Liver (tissue), 8 donors: ENCODE measurements at regions not wholly inside any gene's neighbourhood (a gene's known extent, or its start where the extent isn't known, plus 50 kb on each side); places are given as distances from the start of the nearest gene placed in this dataset.

ENCODE experiments used
- DNase-seq: peaks from one replicate; pipeline ENCODE4 v3.0.0-alpha.2; 2017; ENCODE audit warnings: low spot score
- H3K27ac ChIP-seq, 2 donors: one replicate each; pipeline ENCODE4 v1.7.0; 2013; ENCODE audit warnings: inconsistent platforms in 2 of 2, low read length in 2 of 2, control low read depth in 1 of 2, low read depth in 1 of 2, mild to moderate bottlenecking in 1 of 2
- H3K27me3 ChIP-seq, 4 donors: one replicate each; pipeline versions ENCODE4 v1.6.1 to v1.7.0; 2013; ENCODE audit warnings: low read length in 3 of 4, inconsistent platforms in 1 of 4, mild to moderate bottlenecking in 1 of 4, moderate library complexity in 1 of 4; ENCODE audit not compliant: control insufficient read depth in 4 of 4, insufficient read depth in 4 of 4
- H3K36me3 ChIP-seq, 4 donors: one replicate each; pipeline versions ENCODE4 v1.6.1 to v1.7.0; 2013; ENCODE audit warnings: low read length in 3 of 4, mild to moderate bottlenecking in 3 of 4, low read depth in 1 of 4, moderate library complexity in 1 of 4; ENCODE audit not compliant: control insufficient read depth in 4 of 4, insufficient read depth in 3 of 4
- H3K4me1 ChIP-seq, 4 donors: one replicate each; pipeline versions ENCODE4 v1.6.1 to v1.7.0; 2013; ENCODE audit warnings: low read length in 3 of 4, mild to moderate bottlenecking in 3 of 4, moderate library complexity in 1 of 4; ENCODE audit not compliant: control insufficient read depth in 4 of 4, insufficient read depth in 4 of 4
- H3K4me3 ChIP-seq, 3 donors: one replicate each; pipeline versions ENCODE4 v1.6.1 to v1.7.0; 2013; ENCODE audit warnings: low read length in 3 of 3, control low read depth in 1 of 3, low read depth in 1 of 3, mild to moderate bottlenecking in 1 of 3
- H3K9ac ChIP-seq, 2 donors: one replicate each; pipeline ENCODE4 v1.7.0; 2013; ENCODE audit warnings: low read length in 2 of 2, mild to moderate bottlenecking in 2 of 2, moderate library complexity in 2 of 2, control low read depth in 1 of 2, low read depth in 1 of 2
- H3K9me3 ChIP-seq, 4 donors: one replicate each; pipeline versions ENCODE4 v1.6.1 to v1.7.0; 2013; ENCODE audit warnings: low read length in 3 of 4; ENCODE audit not compliant: control insufficient read depth in 4 of 4
- FOXA1 ChIP-seq: IDR thresholded peaks from 2 replicates; pipeline ENCODE4 v1.6.1; 2016; ENCODE audit warnings: antibody characterized with exemption
- GABPA ChIP-seq, 2 donors: IDR thresholded peaks in 1 of 2; conservative IDR thresholded peaks in 1 of 2; 2 replicates each; pipeline ENCODE4 v1.6.1; 2016; ENCODE audit warnings: antibody characterized with exemption in 2 of 2, mild to moderate bottlenecking in 1 of 2, moderate library complexity in 1 of 2
- HNF4A ChIP-seq, 2 donors: conservative IDR thresholded peaks; 2 replicates each; pipeline ENCODE4 v1.6.1; 2016; ENCODE audit warnings: antibody characterized with exemption in 2 of 2, mild to moderate bottlenecking in 2 of 2
- HNF4G ChIP-seq: IDR thresholded peaks from 2 replicates; pipeline ENCODE4 v1.6.1; 2016; ENCODE audit warnings: antibody characterized with exemption
- MAX ChIP-seq: IDR thresholded peaks from 2 replicates; pipeline ENCODE4 v1.6.1; 2016; ENCODE audit warnings: antibody characterized with exemption
- RAD21 ChIP-seq, 2 donors: IDR thresholded peaks; 2 replicates each; pipeline ENCODE4 v1.6.1; 2016; ENCODE audit warnings: antibody characterized with exemption in 2 of 2, mild to moderate bottlenecking in 2 of 2
- REST ChIP-seq: IDR thresholded peaks from 2 replicates; pipeline ENCODE4 v1.6.1; 2016; ENCODE audit warnings: antibody characterized with exemption, mild to moderate bottlenecking
- RXRA ChIP-seq, 2 donors: IDR thresholded peaks; 2 replicates each; pipeline ENCODE4 v1.6.1; 2017 to 2018; ENCODE audit warnings: antibody characterized with exemption in 2 of 2, mild to moderate bottlenecking in 1 of 2
- SP1 ChIP-seq: IDR thresholded peaks from 2 replicates; pipeline ENCODE4 v1.6.1; 2018; ENCODE audit warnings: antibody characterized with exemption, mild to moderate bottlenecking
- TAF1 ChIP-seq: conservative IDR thresholded peaks from 2 replicates; pipeline ENCODE4 v1.6.1; 2016; ENCODE audit warnings: antibody characterized with exemption, mild to moderate bottlenecking
- YY1 ChIP-seq: IDR thresholded peaks from 2 replicates; pipeline ENCODE4 v1.6.1; 2016; ENCODE audit warnings: antibody characterized with exemption, mild to moderate bottlenecking
- WGBS: extraction: QIAGEN DNeasy Blood & Tissue Kit; methylation state at CpG from one replicate; pipeline ENCODE4 v1.1.7; 2013; 5-methylcytosine and 5-hydroxymethylcytosine counted together
- TF ChIP-seq, protein P1 (sequence below): fragments of 150-350 bp; IDR thresholded peaks from 2 replicates; pipeline ENCODE4 v1.5.1; 2017; ENCODE audit warnings: improper control_type of control experiment, low read depth, low read length; ENCODE audit not compliant: missing input control
- TF ChIP-seq, protein P2 (sequence below): IDR thresholded peaks from 2 replicates; pipeline ENCODE4 v1.6.1; 2016; ENCODE audit warnings: antibody characterized with exemption
- TF ChIP-seq, protein P3 (sequence below): IDR thresholded peaks from 2 replicates; pipeline ENCODE4 v1.6.1; 2016; ENCODE audit warnings: antibody characterized with exemption
- donor health status: healthy.
- donor health status: healthy.
- donor health status: healthy.
- donor health status: healthy.
- donor health status: healthy.

DNA sequence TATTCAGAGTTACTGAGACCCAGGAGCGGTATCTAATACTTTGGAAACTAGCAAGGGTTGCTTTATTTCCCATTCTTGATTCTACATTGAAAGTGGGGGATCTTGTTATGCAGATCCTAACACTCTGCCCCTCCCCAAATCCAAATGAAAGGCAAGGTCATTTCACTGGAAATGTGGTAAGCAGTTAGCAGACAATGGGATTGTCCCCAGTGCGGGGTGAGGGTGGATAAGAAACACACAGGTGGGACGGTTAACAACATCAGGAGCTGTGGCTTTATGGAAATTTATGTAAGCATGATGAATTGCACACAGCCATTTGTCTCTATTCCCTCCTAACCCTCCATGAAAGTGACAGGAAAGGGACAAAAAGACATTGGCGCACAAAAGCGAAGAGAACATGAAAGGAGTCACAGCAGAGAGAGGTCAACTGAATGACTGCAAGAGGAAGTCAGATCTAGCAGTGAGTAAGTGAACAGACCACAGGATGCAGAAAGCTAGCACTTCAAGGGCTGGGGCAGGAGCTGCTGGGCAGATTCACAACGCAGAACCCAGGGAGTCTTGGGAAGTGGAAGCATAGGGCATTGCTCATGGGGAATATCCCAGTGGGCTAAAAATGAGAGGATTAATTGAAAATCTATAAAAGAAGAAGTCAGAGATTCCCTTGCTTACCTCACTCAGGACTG, 184.4 kb downstream of the HSD17B3 start:
- no peak for DNase-seq
- Histone ChIP-seq H3K4me3 (no peak overlapping the region), H3K9me3 (no peaks in the 10 kb centered on the region), H3K27ac (no peak overlapping the region), H3K9ac (no peak overlapping the region), H3K27me3 (no peaks in the 10 kb centered on the region), H3K4me1 (peaks cover 0 to 6% (median 1%) of the 10 kb centered on the region in 4 donors), H3K36me3 (no peaks in the 10 kb centered on the region)
- no peak for TF ChIP-seq REST
- TF ChIP-seq, protein P1, sequence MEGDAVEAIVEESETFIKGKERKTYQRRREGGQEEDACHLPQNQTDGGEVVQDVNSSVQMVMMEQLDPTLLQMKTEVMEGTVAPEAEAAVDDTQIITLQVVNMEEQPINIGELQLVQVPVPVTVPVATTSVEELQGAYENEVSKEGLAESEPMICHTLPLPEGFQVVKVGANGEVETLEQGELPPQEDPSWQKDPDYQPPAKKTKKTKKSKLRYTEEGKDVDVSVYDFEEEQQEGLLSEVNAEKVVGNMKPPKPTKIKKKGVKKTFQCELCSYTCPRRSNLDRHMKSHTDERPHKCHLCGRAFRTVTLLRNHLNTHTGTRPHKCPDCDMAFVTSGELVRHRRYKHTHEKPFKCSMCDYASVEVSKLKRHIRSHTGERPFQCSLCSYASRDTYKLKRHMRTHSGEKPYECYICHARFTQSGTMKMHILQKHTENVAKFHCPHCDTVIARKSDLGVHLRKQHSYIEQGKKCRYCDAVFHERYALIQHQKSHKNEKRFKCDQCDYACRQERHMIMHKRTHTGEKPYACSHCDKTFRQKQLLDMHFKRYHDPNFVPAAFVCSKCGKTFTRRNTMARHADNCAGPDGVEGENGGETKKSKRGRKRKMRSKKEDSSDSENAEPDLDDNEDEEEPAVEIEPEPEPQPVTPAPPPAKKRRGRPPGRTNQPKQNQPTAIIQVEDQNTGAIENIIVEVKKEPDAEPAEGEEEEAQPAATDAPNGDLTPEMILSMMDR = no peak
- no peak for TF ChIP-seq GABPA (IDR thresholded peaks at IDR 0.05 in 1 of 2, conservative IDR thresholded peaks at IDR 0.05 in 1 of 2)
- no peak for TF ChIP-seq RXRA (IDR thresholded peaks at IDR 0.05)
- TF ChIP-seq TAF1 = no peak
- 82% methylated on average over 6 of the region's 6 CpGs for WGBS

DNA sequence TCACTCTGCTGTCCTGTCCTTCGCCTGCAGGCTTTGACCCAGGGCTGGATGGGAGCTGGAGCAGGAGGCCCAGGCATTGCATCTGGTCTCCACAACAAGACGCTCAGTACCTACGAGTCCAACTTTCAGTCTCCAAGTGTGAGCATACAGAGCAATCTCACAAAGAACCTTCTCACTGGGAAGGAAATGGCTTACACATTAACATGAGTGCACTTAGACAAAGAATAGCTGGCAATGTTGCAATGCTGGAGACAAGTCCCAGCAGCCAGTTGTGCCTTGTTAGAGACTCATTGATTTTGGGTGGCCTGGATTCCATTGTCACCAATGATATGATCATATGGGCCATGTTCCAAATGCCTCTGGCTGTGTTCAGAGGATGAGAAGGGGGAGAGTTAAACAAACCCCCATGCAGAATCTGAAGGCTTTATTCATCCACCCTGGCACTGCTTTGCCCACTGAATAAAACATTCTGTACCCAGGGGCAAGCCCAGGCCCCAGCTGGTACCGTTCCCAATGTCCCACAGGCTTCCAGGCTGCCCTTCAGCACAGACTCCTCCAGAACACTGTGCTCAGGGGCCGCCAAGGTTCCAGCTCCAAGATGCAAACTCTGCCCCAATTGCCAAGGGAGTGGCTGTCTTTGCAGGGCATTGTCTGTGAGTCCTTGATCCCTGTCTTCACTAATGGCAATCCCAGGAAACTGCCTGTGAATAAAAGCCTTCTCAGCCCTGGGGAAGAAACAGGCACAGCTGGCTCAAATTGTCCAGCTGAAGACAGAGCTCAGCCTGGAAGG, 185.5 kb downstream of the HSD17B3 start:
- Histone ChIP-seq H3K4me1 (peaks cover 0 to 6% (median 1%) of the 10 kb centered on the region in 4 donors), H3K4me3 (no peak overlapping the region), H3K36me3 (no peaks in the 10 kb centered on the region), H3K27me3 (no peaks in the 10 kb centered on the region), H3K9ac (no peak overlapping the region), H3K9me3 (no peaks in the 10 kb centered on the region), H3K27ac (no peak overlapping the region)
- no peak for DNase-seq
- TF ChIP-seq FOXA1 = no peak
- TF ChIP-seq SP1 = peak; percentile 36
- TF ChIP-seq HNF4G = no peak
- 63% methylated on average over 5 of the region's 5 CpGs for WGBS

- Histone ChIP-seq H3K27ac (no peak overlapping the region), H3K9ac (no peak overlapping the region), H3K9me3 (no peaks in the 10 kb centered on the region), H3K36me3 (no peaks in the 10 kb centered on the region), H3K4me1 (peaks cover 0 to 6% (median 1%) of the 10 kb centered on the region in 4 donors), H3K4me3 (no peak overlapping the region), H3K27me3 (no peaks in the 10 kb centered on the region)
- TF ChIP-seq TAF1 = no peak
- no peak for TF ChIP-seq FOXA1
- no peak for TF ChIP-seq HNF4G
- TF ChIP-seq, protein P1 = no peak
- no peak for TF ChIP-seq HNF4A (conservative IDR thresholded peaks at IDR 0.05)
- TF ChIP-seq, protein P2, sequence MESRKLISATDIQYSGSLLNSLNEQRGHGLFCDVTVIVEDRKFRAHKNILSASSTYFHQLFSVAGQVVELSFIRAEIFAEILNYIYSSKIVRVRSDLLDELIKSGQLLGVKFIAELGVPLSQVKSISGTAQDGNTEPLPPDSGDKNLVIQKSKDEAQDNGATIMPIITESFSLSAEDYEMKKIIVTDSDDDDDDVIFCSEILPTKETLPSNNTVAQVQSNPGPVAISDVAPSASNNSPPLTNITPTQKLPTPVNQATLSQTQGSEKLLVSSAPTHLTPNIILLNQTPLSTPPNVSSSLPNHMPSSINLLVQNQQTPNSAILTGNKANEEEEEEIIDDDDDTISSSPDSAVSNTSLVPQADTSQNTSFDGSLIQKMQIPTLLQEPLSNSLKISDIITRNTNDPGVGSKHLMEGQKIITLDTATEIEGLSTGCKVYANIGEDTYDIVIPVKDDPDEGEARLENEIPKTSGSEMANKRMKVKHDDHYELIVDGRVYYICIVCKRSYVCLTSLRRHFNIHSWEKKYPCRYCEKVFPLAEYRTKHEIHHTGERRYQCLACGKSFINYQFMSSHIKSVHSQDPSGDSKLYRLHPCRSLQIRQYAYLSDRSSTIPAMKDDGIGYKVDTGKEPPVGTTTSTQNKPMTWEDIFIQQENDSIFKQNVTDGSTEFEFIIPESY = no peak
- no peak for TF ChIP-seq RAD21 (IDR thresholded peaks at IDR 0.05)
- no peak for TF ChIP-seq SP1
- TF ChIP-seq, protein P3, sequence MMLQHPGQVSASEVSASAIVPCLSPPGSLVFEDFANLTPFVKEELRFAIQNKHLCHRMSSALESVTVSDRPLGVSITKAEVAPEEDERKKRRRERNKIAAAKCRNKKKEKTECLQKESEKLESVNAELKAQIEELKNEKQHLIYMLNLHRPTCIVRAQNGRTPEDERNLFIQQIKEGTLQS = no peak
- no peak for TF ChIP-seq YY1
- TF ChIP-seq MAX = no peak
- 78% methylated on average over 4 of the region's 4 CpGs for WGBS
- DNase-seq = no peak
These were observed 186.1 kb downstream of the HSD17B3 start for GRCh38 chr9:96115836-96116235.
